ENCODE measurements at regions not wholly inside any gene's neighbourhood (a gene's known extent, or its start where the extent isn't known, plus 50 kb on each side); places are given as distances from the start of the nearest gene placed in this dataset.

DNA sequence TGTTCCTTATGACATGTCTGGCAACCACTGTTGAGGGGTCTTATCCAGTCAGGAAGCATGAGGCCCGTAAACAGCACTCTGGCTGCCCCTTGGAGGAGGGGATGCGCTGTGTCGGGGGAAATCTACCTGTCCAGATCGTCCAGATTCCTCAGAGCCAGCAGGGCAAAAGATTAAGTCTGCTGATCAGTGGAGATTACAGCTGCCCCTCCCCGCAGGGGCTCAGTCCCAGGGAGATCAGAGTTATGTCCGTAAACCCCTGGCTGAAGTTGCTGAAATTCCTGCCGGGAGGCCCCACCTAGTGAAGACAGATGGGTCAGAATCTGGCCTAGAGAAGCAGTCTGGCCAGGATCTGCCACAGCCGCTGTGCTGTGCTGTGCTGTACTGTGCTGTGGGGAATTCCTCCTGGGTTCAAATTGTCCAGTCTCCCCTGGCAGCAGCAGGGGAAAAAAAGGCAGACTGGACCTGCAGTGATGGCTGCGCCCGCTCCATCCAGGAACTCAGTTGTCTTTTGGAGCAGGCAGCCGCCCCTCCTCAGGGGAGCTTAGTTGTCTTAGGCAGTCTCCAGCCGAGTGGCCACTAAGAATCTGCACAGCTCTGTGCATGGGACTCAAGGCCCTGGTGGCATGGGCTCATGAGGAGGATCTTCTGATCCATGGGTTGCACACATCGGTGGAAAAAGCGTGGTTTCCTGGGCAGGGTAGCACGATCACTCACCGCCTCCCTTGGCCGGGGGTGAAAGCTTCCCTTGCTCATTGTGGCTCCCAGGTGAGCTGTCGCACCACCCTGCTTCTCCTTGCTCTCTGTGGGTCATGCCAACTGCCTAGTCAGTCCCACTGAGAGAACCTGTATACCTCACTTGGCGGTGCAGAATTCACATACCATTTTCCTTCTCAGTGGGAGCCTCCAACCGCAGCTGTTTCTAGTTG lies 1368.8 kb upstream of the ADGRB3 start:
- H3K27ac ChIP-seq: no peak overlapping the region
- no peak overlapping the region for H3K4me3 ChIP-seq
- no peaks in the 10 kb centered on the region for H3K36me3 ChIP-seq
- TF ChIP-seq, protein P1, sequence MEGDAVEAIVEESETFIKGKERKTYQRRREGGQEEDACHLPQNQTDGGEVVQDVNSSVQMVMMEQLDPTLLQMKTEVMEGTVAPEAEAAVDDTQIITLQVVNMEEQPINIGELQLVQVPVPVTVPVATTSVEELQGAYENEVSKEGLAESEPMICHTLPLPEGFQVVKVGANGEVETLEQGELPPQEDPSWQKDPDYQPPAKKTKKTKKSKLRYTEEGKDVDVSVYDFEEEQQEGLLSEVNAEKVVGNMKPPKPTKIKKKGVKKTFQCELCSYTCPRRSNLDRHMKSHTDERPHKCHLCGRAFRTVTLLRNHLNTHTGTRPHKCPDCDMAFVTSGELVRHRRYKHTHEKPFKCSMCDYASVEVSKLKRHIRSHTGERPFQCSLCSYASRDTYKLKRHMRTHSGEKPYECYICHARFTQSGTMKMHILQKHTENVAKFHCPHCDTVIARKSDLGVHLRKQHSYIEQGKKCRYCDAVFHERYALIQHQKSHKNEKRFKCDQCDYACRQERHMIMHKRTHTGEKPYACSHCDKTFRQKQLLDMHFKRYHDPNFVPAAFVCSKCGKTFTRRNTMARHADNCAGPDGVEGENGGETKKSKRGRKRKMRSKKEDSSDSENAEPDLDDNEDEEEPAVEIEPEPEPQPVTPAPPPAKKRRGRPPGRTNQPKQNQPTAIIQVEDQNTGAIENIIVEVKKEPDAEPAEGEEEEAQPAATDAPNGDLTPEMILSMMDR (IDR thresholded peaks at IDR 0.05): no peak
- intact Hi-C loops (cut with DNase I): no loop called here
- no peak for DNase-seq (ENCODE audit: low spot score in 2 of 2)
- no peaks in the 10 kb centered on the region for H3K27me3 ChIP-seq
- H3K4me1 ChIP-seq: no peaks in the 10 kb centered on the region
- H3K9me3 ChIP-seq: no peaks in the 10 kb centered on the region

DNA sequence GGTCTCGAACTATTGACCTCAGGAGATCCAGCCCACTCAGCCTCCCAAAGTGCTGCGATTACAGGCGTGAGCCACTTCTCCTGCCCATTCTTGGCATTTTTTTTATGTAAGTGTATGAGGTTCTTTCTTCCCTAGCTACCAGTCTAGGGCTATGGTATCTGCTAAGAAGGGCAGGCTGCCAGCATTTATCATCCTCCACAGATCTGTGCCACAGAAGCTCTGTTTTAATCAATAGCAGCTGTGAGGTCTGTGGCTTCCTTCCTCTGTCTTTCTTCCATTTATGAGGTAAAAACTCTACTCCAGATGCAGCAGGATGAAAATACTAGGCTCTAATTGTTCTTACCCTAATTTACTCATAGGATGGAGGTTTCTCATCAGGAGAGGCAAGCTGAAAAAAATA lies 1382.4 kb upstream of the ADGRB3 start:
- H3K4me3 ChIP-seq: no peak overlapping the region
- H3K27me3 ChIP-seq: no peaks in the 10 kb centered on the region
- TF ChIP-seq, protein P1 (IDR thresholded peaks at IDR 0.05): no peak
- H3K36me3 ChIP-seq: no peaks in the 10 kb centered on the region
- DNase-seq (ENCODE audit: low spot score in 2 of 2): no peak
- H3K27ac ChIP-seq: no peak overlapping the region
- H3K9me3 ChIP-seq: no peaks in the 10 kb centered on the region
- no peaks in the 10 kb centered on the region for H3K4me1 ChIP-seq
- intact Hi-C loops (cut with DNase I): no loop called here

DNA sequence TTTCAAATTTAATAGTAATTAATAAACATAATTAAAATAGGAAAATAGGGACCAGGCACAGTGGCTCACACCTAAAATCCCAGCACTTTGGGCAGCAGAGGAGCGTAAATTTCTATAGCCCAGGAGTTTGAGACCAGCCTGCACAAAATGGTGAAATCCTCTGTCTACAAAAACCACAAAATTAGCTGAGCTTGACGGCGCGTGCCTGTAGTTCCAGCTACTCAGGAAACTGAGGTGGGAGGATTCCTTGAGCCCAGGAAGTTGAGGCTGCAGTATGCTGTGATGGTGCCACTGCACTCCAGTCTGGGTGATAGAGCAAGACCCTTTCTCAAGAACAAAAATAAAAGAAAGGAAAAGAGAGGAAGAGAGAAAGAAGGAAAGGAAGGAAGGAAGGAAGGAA lies 1387.0 kb upstream of the ADGRB3 start:
- H3K36me3 ChIP-seq: no peaks in the 10 kb centered on the region
- TF ChIP-seq, protein P1 (IDR thresholded peaks at IDR 0.05): no peak
- H3K4me1 ChIP-seq: no peaks in the 10 kb centered on the region
- no peaks in the 10 kb centered on the region for H3K27me3 ChIP-seq
- no peaks in the 10 kb centered on the region for H3K9me3 ChIP-seq
- no peak overlapping the region for H3K27ac ChIP-seq
- intact Hi-C loops (cut with DNase I): no loop called here
- H3K4me3 ChIP-seq: no peak overlapping the region
- no peak for DNase-seq (ENCODE audit: low spot score in 2 of 2)

DNA sequence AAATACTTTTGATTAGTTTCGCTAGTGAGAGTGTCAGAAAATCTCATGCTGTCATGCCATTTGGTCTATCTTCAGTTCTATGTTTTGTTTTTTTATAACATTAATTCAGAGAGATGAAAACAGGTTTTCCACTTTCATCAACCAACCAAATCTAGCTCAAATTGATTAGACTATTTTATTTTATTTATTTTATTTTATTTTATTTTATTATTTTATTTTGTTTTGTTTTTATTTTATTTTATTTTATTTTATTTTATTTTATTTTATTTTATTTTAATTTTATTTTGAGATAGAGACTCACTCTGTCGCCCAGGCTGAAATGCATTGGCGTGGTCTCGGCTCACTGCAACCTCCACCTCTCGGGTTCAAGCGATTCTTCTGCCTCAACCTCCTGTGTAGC lies 1391.0 kb upstream of the ADGRB3 start:
- intact Hi-C loops (cut with DNase I): no loop called here
- TF ChIP-seq, protein P1 (IDR thresholded peaks at IDR 0.05): no peak
- no peak for DNase-seq (ENCODE audit: low spot score in 2 of 2)
- Histone ChIP-seq H3K36me3 (no peaks in the 10 kb centered on the region), H3K4me1 (peaks cover 0 to 4% of the 10 kb centered on the region in 2 donors), H3K27ac (no peak overlapping the region), H3K4me3 (no peak overlapping the region), H3K9me3 (no peaks in the 10 kb centered on the region), H3K27me3 (no peaks in the 10 kb centered on the region)

DNA sequence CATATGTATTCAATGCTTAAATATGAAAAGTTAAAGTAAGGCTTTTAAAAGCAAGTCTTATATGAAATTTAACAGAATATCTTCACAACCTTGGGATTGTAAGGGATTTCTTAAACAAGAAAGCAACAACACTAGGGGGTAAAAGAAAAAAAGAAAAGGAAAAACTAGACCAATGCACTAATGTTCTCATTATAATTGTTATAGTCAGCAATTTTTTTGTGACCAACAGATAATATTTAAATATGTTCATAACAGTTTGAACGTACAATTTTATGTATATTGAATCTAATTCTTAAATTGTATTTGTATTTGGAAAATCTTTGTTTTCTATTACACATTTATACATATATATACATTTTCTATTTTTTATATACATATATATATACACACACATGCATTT lies 1397.8 kb upstream of the ADGRB3 start:
- TF ChIP-seq, protein P1 (IDR thresholded peaks at IDR 0.05): no peak

More for the DNA sequence above, 1397.8 kb upstream of the ADGRB3 start:
- no peaks in the 10 kb centered on the region for H3K9me3 ChIP-seq
- H3K36me3 ChIP-seq: no peaks in the 10 kb centered on the region
- no peak for DNase-seq (ENCODE audit: low spot score in 2 of 2)
- intact Hi-C loops (cut with DNase I): no loop called here
- no peak overlapping the region for H3K27ac ChIP-seq
- H3K27me3 ChIP-seq: no peaks in the 10 kb centered on the region
- H3K4me3 ChIP-seq: no peak overlapping the region
- peaks cover 0 to 4% of the 10 kb centered on the region in 2 donors for H3K4me1 ChIP-seq

Data from ascending aorta (tissue), 2 donors.